SK-N-SH (cell line): ENCODE measurements at regions not wholly inside any gene's neighbourhood (a gene's known extent, or its start where the extent isn't known, plus 50 kb on each side); places are given as distances from the start of the nearest gene placed in this dataset.

Source experiments
- CTCF ChIA-PET: fragments of 300-600, 350-600 bp; formaldehyde crosslinking; extraction: SDS; loops from one replicate; lab custom pipeline; 2021; lab: Yijun Ruan, JAX
- POLR2A ChIA-PET: fragments of 350-600 bp; sonication (Branson Sonifier 250); formaldehyde crosslinking; extraction: SDS; loops from one replicate; lab custom pipeline; 2020; ENCODE audit warnings: antibody characterized with exemption, inconsistent platforms; lab: Yijun Ruan, JAX
- DNase-seq: peaks from one replicate; pipeline ENCODE4 v3.0.0; 2012
- H2AFZ ChIP-seq: fragments of 200-600 bp; sonication (generic); 2 replicates; pipeline ENCODE4 v1.8.1; 2016; ENCODE audit warnings: antibody characterized with exemption, mild to moderate bottlenecking, low read depth
- H3F3A ChIP-seq: fragments of 200-600 bp; sonication (generic); replicated peaks from 2 replicates; pipeline ENCODE3; 2016; ENCODE audit warnings: antibody characterized with exemption, mild to moderate bottlenecking; ENCODE audit not compliant: insufficient read depth
- H3K27ac ChIP-seq, 2 experiments: fragments of 200-500 bp in 1 of 2; fragments of 200-600 bp in 1 of 2; sonication (Bioruptor generic) in 1 of 2; sonication (generic), shearing (Covaris generic) in 1 of 2; 2 replicates each; pipeline versions ENCODE4 v1.5.1 to v1.6.1; 2014 to 2016; ENCODE audit warnings: low read depth in 2 of 2, inconsistent platforms in 1 of 2, low read length in 1 of 2, mild to moderate bottlenecking in 1 of 2, mixed read lengths in 1 of 2
- H3K27me3 ChIP-seq: fragments of 200-600 bp; sonication (generic), shearing (Covaris generic); 2 replicates; pipeline ENCODE4 v1.6.1; 2016; ENCODE audit warnings: mixed run types; ENCODE audit not compliant: insufficient read depth
- H3K36me3 ChIP-seq, 2 experiments: fragments of 200-500 bp in 1 of 2; fragments of 200-600 bp in 1 of 2; sonication (Bioruptor generic) in 1 of 2; sonication (generic) in 1 of 2; replicated peaks in 1 of 2; 2 replicates each; pipeline versions ENCODE3 to v1.5.1; 2014 to 2016; ENCODE audit warnings: low read length in 1 of 2, mild to moderate bottlenecking in 1 of 2; ENCODE audit not compliant: insufficient read depth in 2 of 2, control insufficient read depth in 1 of 2
- H3K4me1 ChIP-seq, 2 experiments: fragments of 200-500 bp in 1 of 2; fragments of 200-600 bp in 1 of 2; sonication (Bioruptor generic) in 1 of 2; sonication (generic), shearing (Covaris generic) in 1 of 2; 2 replicates each; pipeline versions ENCODE4 v1.5.1 to v1.6.1; 2014 to 2016; ENCODE audit warnings: low read depth in 1 of 2, low read length in 1 of 2, mixed run types in 1 of 2; ENCODE audit not compliant: insufficient read depth in 2 of 2, control insufficient read depth in 1 of 2
- H3K4me2 ChIP-seq: fragments of 200-600 bp; sonication (generic), shearing (Covaris generic); 2 replicates; pipeline ENCODE4 v1.6.1; 2017; ENCODE audit warnings: mixed run types
- H3K4me3 ChIP-seq, 2 experiments: fragments of 200-500 bp in 1 of 2; fragments of 200-600 bp in 1 of 2; sonication (Bioruptor generic) in 1 of 2; sonication (generic), shearing (Covaris generic) in 1 of 2; 2 replicates each; pipeline versions ENCODE4 v1.5.1 to v1.8.1; 2014 to 2016; ENCODE audit warnings: low read depth in 2 of 2, inconsistent platforms in 1 of 2, low read length in 1 of 2, mild to moderate bottlenecking in 1 of 2, mixed read lengths in 1 of 2, moderate library complexity in 1 of 2
- H3K79me2 ChIP-seq: fragments of 200-600 bp; sonication (generic); 2 replicates; pipeline ENCODE4 v1.8.1; 2017; ENCODE audit warnings: mild to moderate bottlenecking; ENCODE audit not compliant: insufficient read depth
- H3K9ac ChIP-seq: fragments of 200-600 bp; sonication (generic); 2 replicates; pipeline ENCODE4 v1.6.1; 2017; ENCODE audit warnings: mixed run types
- H3K9me2 ChIP-seq: fragments of 200-600 bp; sonication (generic); 2 replicates; pipeline ENCODE4 v1.6.1; 2017; ENCODE audit warnings: mixed run types
- H3K9me3 ChIP-seq: fragments of 200-600 bp; sonication (generic); 2 replicates; pipeline ENCODE4 v1.6.1; 2017; ENCODE audit warnings: mixed run types, mild to moderate bottlenecking, moderate library complexity
- H4K20me1 ChIP-seq: fragments of 200-600 bp; sonication (generic); 2 replicates; pipeline ENCODE4 v1.6.1; 2017; ENCODE audit warnings: mild to moderate bottlenecking, mixed run types; ENCODE audit not compliant: insufficient read depth
- CHD2 ChIP-seq: fragments of 150-350 bp; IDR thresholded peaks from 2 replicates; pipeline ENCODE4 v1.6.1; 2018; ENCODE audit warnings: low read length; ENCODE audit not compliant: partially characterized antibody
- ELF1 ChIP-seq: IDR thresholded peaks from 2 replicates; pipeline ENCODE4 v1.4.0; 2012
- EP300 ChIP-seq, 2 experiments: IDR thresholded peaks; 2 replicates each; pipeline versions ENCODE4 v1.4.0 to v1.6.1; 2012; ENCODE audit warnings: borderline replicate concordance in 1 of 2, low read depth in 1 of 2, low read length in 1 of 2
- FOSL2 ChIP-seq: IDR thresholded peaks from 2 replicates; pipeline ENCODE4 v1.4.0; 2012; ENCODE audit warnings: low read depth, mild to moderate bottlenecking, moderate library complexity, borderline replicate concordance
- GATA2 ChIP-seq: sonication (generic); formaldehyde crosslinking; IDR thresholded peaks from 2 replicates; pipeline ENCODE4 v1.5.0; 2020; ENCODE audit warnings: mild to moderate bottlenecking, missing genetic modification reagents
- MAX ChIP-seq: IDR thresholded peaks from 2 replicates; pipeline ENCODE4 v1.4.0; 2012; ENCODE audit warnings: low read depth
- MEF2A ChIP-seq: IDR thresholded peaks from 2 replicates; pipeline ENCODE4 v1.4.0; 2012; ENCODE audit warnings: low read depth, borderline replicate concordance
- POLR2AphosphoS5 ChIP-seq: IDR thresholded peaks from 2 replicates; pipeline ENCODE4 v1.6.1; 2012; ENCODE audit warnings: low read depth, low read length
- RCOR1 ChIP-seq: fragments of 150-350 bp; IDR thresholded peaks from 2 replicates; pipeline ENCODE4 v1.6.1; 2017; ENCODE audit warnings: antibody characterized with exemption, low read length
- TCF12 ChIP-seq: IDR thresholded peaks from 2 replicates; pipeline ENCODE4 v1.4.0; 2012
- TEAD4 ChIP-seq: IDR thresholded peaks from 2 replicates; pipeline ENCODE4 v1.4.0; 2012; ENCODE audit warnings: mild to moderate bottlenecking, borderline replicate concordance; ENCODE audit not compliant: insufficient read depth
- YY1 ChIP-seq: IDR thresholded peaks from 2 replicates; pipeline ENCODE4 v1.4.0; 2012; ENCODE audit warnings: low read depth, mild to moderate bottlenecking
- WGBS: methylation state at CpG from one replicate; pipeline ENCODE4 v1.1.6; 2017; ENCODE audit warnings: low lambda C conversion rate; 5-methylcytosine and 5-hydroxymethylcytosine counted together
- TF ChIP-seq, protein P1 (sequence below): fragments of 150-350 bp; IDR thresholded peaks from 2 replicates; pipeline ENCODE4 v1.6.1; 2016; ENCODE audit warnings: mild to moderate bottlenecking, low read depth, low read length
- TF ChIP-seq, protein P2 (sequence below): IDR thresholded peaks from 2 replicates; pipeline ENCODE4 v1.4.0; 2012; ENCODE audit warnings: low read depth, borderline replicate concordance
- TF ChIP-seq, protein P3 (sequence below): IDR thresholded peaks from 2 replicates; pipeline ENCODE4; 2012

DNA sequence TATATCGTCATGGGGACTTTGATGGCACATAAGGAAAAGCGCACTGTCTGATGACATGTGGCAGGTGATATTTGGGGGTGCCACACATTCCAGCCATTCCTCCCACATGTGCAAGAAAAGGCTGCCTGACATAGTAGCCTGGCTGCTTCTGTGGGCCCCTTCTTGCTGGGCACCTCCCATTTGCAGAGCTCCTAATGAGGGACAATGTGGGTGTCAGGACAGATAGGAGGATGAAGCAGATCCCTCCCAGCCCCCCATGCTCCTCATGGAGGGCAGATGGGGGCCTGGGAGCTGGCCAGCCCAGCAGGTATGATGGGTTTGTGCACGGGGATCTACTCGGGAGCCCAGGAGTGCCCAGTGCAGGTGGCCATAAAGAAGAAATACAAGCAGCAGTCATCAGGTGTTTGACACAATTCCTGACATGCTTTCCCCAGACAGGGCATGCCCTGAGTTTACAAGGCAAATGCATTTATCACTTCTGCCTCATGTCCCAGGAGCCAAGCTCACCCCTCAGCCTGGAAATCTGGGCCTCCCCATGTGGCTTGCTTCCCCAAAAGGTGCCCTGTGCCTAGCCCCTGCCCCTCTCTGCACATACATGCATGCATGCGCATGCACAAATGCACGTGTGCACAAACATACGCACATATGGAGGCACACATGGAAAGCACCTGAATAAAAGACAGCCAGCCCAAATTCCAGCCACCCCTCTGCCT is 260.6 kb upstream of the RPL38 start:
- Histone ChIP-seq H3K4me2 (no peak overlapping the region), H3K27me3 (no peaks in the 10 kb centered on the region), H3K4me3 (no peak overlapping the region), H4K20me1 (no peaks in the 10 kb centered on the region), H3K9me2 (no peaks in the 10 kb centered on the region), H3K27ac (no peak overlapping the region), H3K9ac (no peak overlapping the region), H3K4me1 (no peaks in the 10 kb centered on the region; a peak in 1 of 4 replicates), H3K36me3 (no peaks in the 10 kb centered on the region), H3F3A (no peaks in the 10 kb centered on the region), H2AFZ (no peak overlapping the region), H3K79me2 (no peaks in the 10 kb centered on the region), H3K9me3 (peaks cover 8% of the 10 kb centered on the region; the same call in 1 of the 2 replicates)
- no peak for DNase-seq
- POLR2A ChIA-PET, result no interaction called here
- 56% methylated on average over 7 of the region's 7 CpGs for whole genome bisulfite sequencing
- TF ChIP-seq TCF12, result no peak
- TF ChIP-seq RCOR1, result no peak
- TF ChIP-seq EP300 (IDR thresholded peaks at IDR 0.05; ENCODE audit: borderline replicate concordance in 1 of 2, low read depth in 1 of 2, low read length in 1 of 2), result no peak
- TF ChIP-seq, protein P1, sequence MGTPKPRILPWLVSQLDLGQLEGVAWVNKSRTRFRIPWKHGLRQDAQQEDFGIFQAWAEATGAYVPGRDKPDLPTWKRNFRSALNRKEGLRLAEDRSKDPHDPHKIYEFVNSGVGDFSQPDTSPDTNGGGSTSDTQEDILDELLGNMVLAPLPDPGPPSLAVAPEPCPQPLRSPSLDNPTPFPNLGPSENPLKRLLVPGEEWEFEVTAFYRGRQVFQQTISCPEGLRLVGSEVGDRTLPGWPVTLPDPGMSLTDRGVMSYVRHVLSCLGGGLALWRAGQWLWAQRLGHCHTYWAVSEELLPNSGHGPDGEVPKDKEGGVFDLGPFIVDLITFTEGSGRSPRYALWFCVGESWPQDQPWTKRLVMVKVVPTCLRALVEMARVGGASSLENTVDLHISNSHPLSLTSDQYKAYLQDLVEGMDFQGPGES, result no peak
- no peak for TF ChIP-seq POLR2AphosphoS5
- TF ChIP-seq, protein P2, sequence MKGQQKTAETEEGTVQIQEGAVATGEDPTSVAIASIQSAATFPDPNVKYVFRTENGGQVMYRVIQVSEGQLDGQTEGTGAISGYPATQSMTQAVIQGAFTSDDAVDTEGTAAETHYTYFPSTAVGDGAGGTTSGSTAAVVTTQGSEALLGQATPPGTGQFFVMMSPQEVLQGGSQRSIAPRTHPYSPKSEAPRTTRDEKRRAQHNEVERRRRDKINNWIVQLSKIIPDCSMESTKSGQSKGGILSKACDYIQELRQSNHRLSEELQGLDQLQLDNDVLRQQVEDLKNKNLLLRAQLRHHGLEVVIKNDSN, result no peak
- no peak for TF ChIP-seq MEF2A
- no peak for TF ChIP-seq MAX
- TF ChIP-seq YY1, result no peak
- TF ChIP-seq, protein P3, sequence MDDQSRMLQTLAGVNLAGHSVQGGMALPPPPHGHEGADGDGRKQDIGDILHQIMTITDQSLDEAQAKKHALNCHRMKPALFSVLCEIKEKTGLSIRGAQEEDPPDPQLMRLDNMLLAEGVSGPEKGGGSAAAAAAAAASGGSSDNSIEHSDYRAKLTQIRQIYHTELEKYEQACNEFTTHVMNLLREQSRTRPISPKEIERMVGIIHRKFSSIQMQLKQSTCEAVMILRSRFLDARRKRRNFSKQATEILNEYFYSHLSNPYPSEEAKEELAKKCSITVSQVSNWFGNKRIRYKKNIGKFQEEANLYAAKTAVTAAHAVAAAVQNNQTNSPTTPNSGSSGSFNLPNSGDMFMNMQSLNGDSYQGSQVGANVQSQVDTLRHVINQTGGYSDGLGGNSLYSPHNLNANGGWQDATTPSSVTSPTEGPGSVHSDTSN, result no peak
- no peak for TF ChIP-seq TEAD4
- TF ChIP-seq, all 33 proteins: peak for 0
- CTCF ChIA-PET, result interaction anchor here (0.9 to 3.4 kb wide), 6 partner anchors 9 to 249 kb away, joined by 3 to 22 read pairs (median 6); no protein-coding TSS in a partner anchor

DNA sequence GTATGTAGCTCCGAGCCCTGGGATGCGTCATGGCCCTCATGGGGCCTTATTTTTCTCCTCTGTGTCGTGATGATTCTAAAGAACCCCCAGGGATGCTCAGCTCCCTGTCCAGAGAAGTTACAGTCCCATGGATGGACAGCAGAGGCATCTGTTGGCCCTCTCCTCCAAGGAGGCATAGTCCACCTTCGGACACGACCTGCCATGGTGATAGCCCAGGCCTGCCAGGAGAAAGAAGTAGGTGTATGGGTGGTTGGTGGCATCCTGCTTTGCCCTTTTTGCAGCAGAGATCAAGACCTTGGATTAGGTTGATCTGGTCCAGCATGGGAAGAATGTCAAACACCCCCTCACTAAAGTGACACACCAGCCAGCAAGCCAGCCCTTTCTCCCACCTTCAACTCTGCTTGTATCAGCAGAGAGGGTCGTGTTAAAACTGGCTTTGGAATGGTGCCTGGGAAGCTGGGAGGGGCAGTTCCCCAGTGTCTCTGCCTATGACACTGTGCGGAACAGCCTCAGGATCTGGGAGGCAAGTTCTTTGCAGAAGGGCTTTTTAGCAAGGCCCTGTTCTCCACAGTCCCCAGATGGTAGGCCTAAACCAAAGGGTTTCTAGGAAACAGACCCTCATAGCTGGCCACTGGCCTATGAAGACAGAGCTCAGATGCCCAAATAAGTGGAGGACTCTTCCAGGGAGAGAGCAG is 259.9 kb upstream of the RPL38 start:
- POLR2A ChIA-PET, result no interaction called here
- Histone ChIP-seq H3K79me2 (no peaks in the 10 kb centered on the region), H4K20me1 (no peaks in the 10 kb centered on the region), H3K4me1 (no peaks in the 10 kb centered on the region; a peak in 1 of 4 replicates), H3K9ac (no peak overlapping the region), H3F3A (no peaks in the 10 kb centered on the region), H3K27ac (no peak overlapping the region), H3K4me2 (no peak overlapping the region), H2AFZ (no peak overlapping the region), H3K9me3 (peaks cover 8% of the 10 kb centered on the region; the same call in 1 of the 2 replicates), H3K9me2 (no peaks in the 10 kb centered on the region), H3K27me3 (no peaks in the 10 kb centered on the region), H3K4me3 (no peak overlapping the region), H3K36me3 (no peaks in the 10 kb centered on the region)
- no peak for DNase-seq
- TF ChIP-seq GATA2 (CRISPR knock-in tag) (no peak), ELF1 (no peak), TCF12 (no peak), YY1 (no peak), FOSL2 (no peak), CHD2 (no peak)
- TF ChIP-seq, protein P1, result no peak
- CTCF ChIA-PET, result interaction anchor here (0.9 to 2.3 kb wide), 7 partner anchors 9 to 249 kb away, joined by 3 to 13 read pairs (median 3); no protein-coding TSS in a partner anchor
- WGBS, result 35% methylated on average over 7 of the region's 7 CpGs
